Endothelial cell of umbilical vein (primary cell): ENCODE measurements at regions not wholly inside any gene's neighbourhood (a gene's known extent, or its start where the extent isn't known, plus 50 kb on each side); places are given as distances from the start of the nearest gene placed in this dataset.

ENCODE experiments used
- EZH2 ChIP-seq: IDR thresholded peaks from 2 replicates; pipeline ENCODE4 v1.6.1; 2012; ENCODE audit warnings: borderline replicate concordance, low read depth, mild to moderate bottlenecking, moderate library complexity, low read length, inconsistent platforms; ENCODE audit not compliant: severe bottlenecking
- JUN ChIP-seq: IDR thresholded peaks from 2 replicates; pipeline ENCODE4 v1.6.1; 2011; ENCODE audit warnings: borderline replicate concordance, low read depth; ENCODE audit not compliant: insufficient read length, insufficient read depth
- POLR2A ChIP-seq: IDR thresholded peaks from 2 replicates; pipeline ENCODE4 v1.6.1; 2012; ENCODE audit warnings: low read depth, mild to moderate bottlenecking, control low read depth, low read length
- POLR2AphosphoS5 ChIP-seq: IDR thresholded peaks from 2 replicates; pipeline ENCODE4 v1.6.1; 2012; ENCODE audit warnings: low read depth, mild to moderate bottlenecking, control low read depth, low read length, moderate library complexity; ENCODE audit not compliant: insufficient read depth
- TF ChIP-seq, protein P1 (sequence below), 2 donors: IDR thresholded peaks; 1 replicate in 1 of 2; 2 replicates in 1 of 2; pipeline ENCODE4 v1.5.1; 2011; ENCODE audit warnings: low read length in 2 of 2, mild to moderate bottlenecking in 2 of 2, moderate library complexity in 2 of 2, control low read depth in 1 of 2, inconsistent platforms in 1 of 2, low read depth in 1 of 2; ENCODE audit not compliant: insufficient read depth in 1 of 2; ENCODE audit errors: extremely low read depth in 1 of 2
- TF ChIP-seq, protein P2 (sequence below): IDR thresholded peaks from 2 replicates; pipeline ENCODE4 v1.6.1; 2011; ENCODE audit not compliant: insufficient read depth, insufficient read length

DNA sequence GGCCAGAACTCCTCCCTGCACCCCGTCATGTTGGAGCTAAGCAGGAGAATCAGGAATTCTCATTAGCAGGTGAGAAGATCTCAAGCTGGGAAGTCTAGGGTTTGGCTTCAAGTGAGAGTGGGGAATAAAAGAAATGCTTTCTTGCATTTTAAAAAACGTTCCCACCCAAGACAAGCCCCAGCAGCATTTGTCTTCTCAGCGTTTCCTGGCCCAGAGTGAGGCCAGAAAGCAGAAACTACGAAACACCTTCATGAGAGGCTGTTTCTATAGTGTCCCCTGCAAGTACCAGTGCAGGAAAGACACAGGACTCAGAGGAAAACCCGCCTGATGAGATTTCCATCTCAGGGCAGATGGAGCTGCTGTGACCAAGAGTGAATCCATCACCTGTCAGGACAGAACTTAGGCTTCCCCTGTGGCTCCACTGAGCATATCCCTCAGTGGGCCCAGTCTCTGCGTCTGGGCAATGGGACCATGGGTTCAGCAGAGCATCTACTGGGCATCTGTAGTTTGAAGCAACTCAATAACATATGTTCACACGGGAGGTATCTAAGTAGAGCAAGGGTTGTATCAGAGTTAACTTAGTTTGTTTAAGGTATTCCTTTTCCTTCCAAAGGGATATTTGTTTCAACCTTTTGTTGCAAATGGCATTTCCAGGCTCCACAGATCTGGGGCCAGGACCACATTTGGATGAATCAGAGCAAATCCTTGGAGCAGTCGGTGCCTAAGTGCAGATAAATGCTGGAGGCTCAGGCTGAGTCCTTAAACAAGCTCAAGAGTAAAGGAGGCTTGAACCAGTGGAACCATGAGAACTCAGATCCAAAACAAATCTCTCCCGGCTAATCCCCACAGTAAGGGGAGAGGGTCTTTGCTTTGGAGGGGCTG, 548.3 kb downstream of the MIAT start:
- TF ChIP-seq, protein P1, sequence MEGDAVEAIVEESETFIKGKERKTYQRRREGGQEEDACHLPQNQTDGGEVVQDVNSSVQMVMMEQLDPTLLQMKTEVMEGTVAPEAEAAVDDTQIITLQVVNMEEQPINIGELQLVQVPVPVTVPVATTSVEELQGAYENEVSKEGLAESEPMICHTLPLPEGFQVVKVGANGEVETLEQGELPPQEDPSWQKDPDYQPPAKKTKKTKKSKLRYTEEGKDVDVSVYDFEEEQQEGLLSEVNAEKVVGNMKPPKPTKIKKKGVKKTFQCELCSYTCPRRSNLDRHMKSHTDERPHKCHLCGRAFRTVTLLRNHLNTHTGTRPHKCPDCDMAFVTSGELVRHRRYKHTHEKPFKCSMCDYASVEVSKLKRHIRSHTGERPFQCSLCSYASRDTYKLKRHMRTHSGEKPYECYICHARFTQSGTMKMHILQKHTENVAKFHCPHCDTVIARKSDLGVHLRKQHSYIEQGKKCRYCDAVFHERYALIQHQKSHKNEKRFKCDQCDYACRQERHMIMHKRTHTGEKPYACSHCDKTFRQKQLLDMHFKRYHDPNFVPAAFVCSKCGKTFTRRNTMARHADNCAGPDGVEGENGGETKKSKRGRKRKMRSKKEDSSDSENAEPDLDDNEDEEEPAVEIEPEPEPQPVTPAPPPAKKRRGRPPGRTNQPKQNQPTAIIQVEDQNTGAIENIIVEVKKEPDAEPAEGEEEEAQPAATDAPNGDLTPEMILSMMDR (IDR thresholded peaks at IDR 0.05; ENCODE audit: extremely low read depth in 1 of 2, insufficient read depth in 1 of 2, low read depth in 1 of 2, low read length in 2 of 2) = no peak
- no peak for TF ChIP-seq EZH2
- no peak for TF ChIP-seq JUN
- TF ChIP-seq POLR2A = no peak
- no peak for TF ChIP-seq POLR2AphosphoS5
- TF ChIP-seq, protein P2, sequence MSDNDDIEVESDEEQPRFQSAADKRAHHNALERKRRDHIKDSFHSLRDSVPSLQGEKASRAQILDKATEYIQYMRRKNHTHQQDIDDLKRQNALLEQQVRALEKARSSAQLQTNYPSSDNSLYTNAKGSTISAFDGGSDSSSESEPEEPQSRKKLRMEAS = no peak
